GM21529 (cell line): ENCODE measurements at regions not wholly inside any gene's neighbourhood (a gene's known extent, or its start where the extent isn't known, plus 50 kb on each side); places are given as distances from the start of the nearest gene placed in this dataset.

ENCODE experiments used
- ATAC-seq: cut with Tn5 transposase; IDR thresholded peaks from one replicate; pipeline ENCODE4 v1.9.1; 2021; ENCODE audit not compliant: unreplicated experiment

GRCh38 chr2:221845021-221845365 is 272.9 kb upstream of the EPHA4 start:
- ATAC-seq: no peak

- peak; percentile 69 for ATAC-seq
These were observed 272.3 kb upstream of the EPHA4 start for GRCh38 chr2:221844212-221845020.

- ATAC-seq: no peak
These were observed 264.0 kb upstream of the EPHA4 start for GRCh38 chr2:221836095-221836494.

GRCh38 chr2:221833966-221834365 is 261.9 kb upstream of the EPHA4 start:
- ATAC-seq: no peak

GRCh38 chr2:221831051-221831450 is 258.9 kb upstream of the EPHA4 start:
- ATAC-seq: no peak

- no peak for ATAC-seq
These were observed 250.3 kb upstream of the EPHA4 start for GRCh38 chr2:221822416-221822815.

GRCh38 chr2:221818616-221819320 is 246.7 kb upstream of the EPHA4 start:
- no peak for ATAC-seq

- ATAC-seq: no peak
These were observed 245.8 kb upstream of the EPHA4 start for GRCh38 chr2:221817878-221818277.

GRCh38 chr2:221817052-221817451 is 244.9 kb upstream of the EPHA4 start:
- ATAC-seq: no peak

GRCh38 chr2:221816566-221816965 is 244.5 kb upstream of the EPHA4 start:
- no peak for ATAC-seq

GRCh38 chr2:221810650-221811049 is 238.5 kb upstream of the EPHA4 start:
- no peak for ATAC-seq

GRCh38 chr2:221810245-221810644 is 238.1 kb upstream of the EPHA4 start:
- ATAC-seq: no peak

- ATAC-seq: no peak
These were observed 236.4 kb upstream of the EPHA4 start for GRCh38 chr2:221808488-221808887.

GRCh38 chr2:221807706-221808105 is 235.6 kb upstream of the EPHA4 start:
- ATAC-seq: no peak

- ATAC-seq: no peak
These were observed 230.0 kb upstream of the EPHA4 start for GRCh38 chr2:221802089-221802488.

GRCh38 chr2:221792971-221793521 is 220.9 kb upstream of the EPHA4 start:
- ATAC-seq: no peak

GRCh38 chr2:221791844-221792243 is 219.7 kb upstream of the EPHA4 start:
- no peak for ATAC-seq

- no peak for ATAC-seq
These were observed 215.5 kb upstream of the EPHA4 start for GRCh38 chr2:221787561-221787960.

GRCh38 chr2:221786297-221786926 is 214.3 kb upstream of the EPHA4 start:
- no peak for ATAC-seq

- ATAC-seq: no peak
These were observed 208.2 kb upstream of the EPHA4 start for GRCh38 chr2:221780281-221780688.

- no peak for ATAC-seq
These were observed 207.5 kb upstream of the EPHA4 start for GRCh38 chr2:221779614-221780067.

GRCh38 chr2:221778025-221778424 is 205.9 kb upstream of the EPHA4 start:
- ATAC-seq: no peak
